ENCODE measurements at regions not wholly inside any gene's neighbourhood (a gene's known extent, or its start where the extent isn't known, plus 50 kb on each side); places are given as distances from the start of the nearest gene placed in this dataset.
"Not testable (repeated sequence)": the region's sequence is repeated elsewhere in the genome, so short reads cannot be mapped to it uniquely, and the experiment has no call there.

DNA sequence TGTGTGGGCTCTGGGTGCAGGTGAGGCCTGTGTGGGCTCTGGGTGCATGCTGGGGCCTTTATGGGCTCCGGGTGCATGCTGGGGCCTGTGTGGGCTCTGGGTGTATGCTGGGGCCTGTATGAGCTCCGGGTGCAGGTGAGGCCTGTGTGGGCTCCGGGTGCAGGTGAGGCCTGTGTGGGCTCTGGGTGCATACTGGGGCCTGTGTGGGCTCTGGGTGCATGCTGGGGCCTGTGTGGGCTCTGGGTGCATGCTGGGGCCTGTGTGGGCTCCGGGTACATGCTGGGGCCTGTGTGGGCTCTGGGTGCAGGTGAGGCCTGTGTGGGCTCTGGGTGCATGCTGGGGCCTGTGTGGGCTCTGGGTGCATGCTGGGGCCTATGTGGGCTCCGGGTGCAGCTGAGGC lies 80.5 kb upstream of the ACKR3 start:
- not testable (repeated sequence) for DNase-seq (ENCODE audit: low read depth in 2 of 3, low spot score in 1 of 3)

DNA sequence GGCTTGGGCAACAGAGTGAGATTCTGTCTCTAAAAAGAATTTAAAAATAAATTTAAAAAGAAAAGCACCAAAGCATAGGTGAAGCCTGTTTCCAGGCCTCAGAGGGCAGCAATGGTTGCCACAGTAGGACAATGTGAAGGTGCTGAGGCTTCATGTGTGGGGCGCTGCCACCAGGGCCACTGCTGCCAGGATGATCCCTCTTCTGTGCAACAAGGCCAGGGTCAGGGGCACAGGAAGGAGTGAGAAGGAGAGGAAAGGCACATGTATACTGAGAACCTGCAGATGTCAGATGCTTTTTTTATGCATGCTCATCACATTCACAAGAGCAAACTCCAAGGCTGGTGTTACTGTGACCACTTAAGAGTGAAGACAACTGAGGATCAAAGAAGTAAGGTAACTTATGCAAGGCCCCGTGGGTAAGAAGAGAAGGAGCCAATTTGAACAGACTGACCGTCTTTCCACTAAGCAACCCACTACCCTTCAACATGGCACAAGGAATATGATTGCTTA lies 79.7 kb upstream of the ACKR3 start:
- no peak for DNase-seq (ENCODE audit: low read depth in 2 of 3, low spot score in 1 of 3)

- no peak for DNase-seq (ENCODE audit: low read depth in 2 of 3, low spot score in 1 of 3)
Measured at GRCh38 chr2:236496340-236496739, 73.3 kb upstream of the ACKR3 start.

DNA sequence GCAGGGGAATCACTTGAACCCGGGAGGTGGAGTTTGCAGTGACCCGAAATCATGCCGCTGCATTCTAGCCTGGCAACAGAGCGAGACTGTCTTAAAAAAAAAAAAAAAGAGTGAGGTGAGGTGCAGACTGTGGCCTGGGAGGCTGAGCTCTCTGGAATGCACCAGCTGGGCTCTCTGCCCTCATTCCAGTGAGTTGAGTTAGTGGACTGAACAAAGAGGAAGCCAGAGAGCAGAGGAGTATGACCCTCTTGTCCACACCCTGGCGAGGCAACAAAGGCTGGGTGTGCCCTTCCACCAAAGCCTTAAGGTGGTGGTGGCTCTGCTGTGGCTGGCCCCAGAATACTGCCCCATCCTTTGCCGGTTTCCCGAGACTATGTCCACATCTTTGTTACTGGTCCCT lies 71.3 kb upstream of the ACKR3 start:
- no peak for DNase-seq (ENCODE audit: low read depth in 2 of 3, low spot score in 1 of 3)

DNA sequence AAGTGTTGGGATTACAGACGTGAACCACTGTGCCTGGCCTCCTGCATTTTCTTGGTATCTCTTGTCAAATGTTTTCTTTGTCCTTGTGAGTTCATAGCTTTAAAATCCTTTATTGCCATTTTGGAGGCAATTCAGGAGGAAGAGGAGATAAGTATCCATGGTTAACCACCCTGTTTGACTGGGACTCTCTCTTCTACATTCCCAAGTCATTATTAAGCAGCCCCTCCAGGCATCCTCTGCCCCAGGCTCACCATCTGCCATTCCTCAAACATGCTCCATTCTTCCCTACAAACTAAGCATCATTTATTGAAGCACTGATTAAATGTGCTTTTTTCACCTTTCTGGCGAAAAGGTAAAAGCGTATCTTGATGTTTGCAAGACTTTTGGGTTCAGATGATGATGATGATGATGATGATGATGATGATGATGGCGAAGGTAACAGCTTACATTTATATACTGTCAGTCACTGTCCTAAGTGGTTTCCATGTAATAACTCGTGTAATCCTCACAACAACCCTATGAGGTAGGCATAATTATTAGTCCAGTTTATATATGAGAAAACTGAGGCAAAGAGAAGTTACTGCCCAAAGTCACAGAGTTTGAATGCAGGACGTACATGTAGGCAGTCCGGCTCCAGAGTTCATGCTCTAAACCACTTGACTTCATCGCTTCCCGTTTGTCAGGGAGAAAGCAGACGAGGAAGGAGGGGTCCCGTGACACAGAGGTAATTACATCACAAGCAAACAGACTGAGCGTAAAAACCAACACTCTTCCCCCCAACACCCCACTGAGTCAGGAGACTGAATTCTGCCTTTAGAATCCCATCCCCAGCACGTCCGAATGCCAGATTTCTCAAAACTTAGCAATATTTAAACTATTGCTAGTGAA lies 69.7 kb upstream of the ACKR3 start:
- no peak for DNase-seq (ENCODE audit: low read depth in 2 of 3, low spot score in 1 of 3)

- DNase-seq (ENCODE audit: low read depth in 2 of 3, low spot score in 1 of 3): no peak
Measured at GRCh38 chr2:236501026-236501425, 68.6 kb upstream of the ACKR3 start.

DNA sequence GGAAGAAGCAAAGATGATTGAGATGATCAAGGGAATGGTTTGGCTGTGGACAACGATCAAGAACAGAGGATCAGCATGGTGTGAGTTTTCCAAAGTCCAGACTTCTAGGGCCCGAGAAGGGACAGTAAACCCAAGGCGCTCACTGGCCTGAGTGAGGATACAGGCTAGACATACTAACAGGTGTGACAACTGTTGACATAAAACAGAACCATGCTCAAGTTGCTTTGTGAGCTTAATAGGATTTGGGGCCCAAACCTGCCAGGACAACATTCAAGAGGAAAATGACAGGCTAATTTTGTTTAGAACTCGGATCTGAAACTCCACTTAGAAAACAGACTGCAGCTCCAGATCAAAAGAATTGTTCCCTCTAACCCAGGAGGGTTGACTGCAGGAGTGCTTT lies 68.1 kb upstream of the ACKR3 start:
- DNase-seq (ENCODE audit: low read depth in 2 of 3, low spot score in 1 of 3): no peak

DNA sequence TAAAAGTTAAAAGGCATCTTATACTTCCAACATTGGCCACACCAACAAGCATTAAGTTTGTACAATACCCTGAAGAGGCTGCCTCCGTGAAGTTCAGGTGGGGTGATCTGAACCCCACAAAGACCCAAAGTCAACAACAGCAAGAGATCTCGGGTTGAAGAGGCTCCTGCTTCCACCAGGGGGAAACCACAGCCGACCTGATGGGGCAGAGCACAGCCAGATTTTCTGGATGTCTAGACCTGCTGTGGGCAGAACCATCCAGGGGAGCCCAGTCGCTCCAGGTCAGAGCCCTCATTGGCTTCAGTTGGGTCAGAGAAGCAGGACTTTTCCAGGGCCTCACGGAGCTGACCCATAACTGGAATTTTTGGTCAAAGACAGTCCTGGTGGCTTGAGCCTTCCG lies 66.5 kb upstream of the ACKR3 start:
- DNase-seq (ENCODE audit: low read depth in 2 of 3, low spot score in 1 of 3): no peak

- DNase-seq (ENCODE audit: low read depth in 2 of 3, low spot score in 1 of 3): no peak
Measured at GRCh38 chr2:236503583-236503982, 66.0 kb upstream of the ACKR3 start.

- DNase-seq (ENCODE audit: low read depth in 2 of 3, low spot score in 1 of 3): no peak
Measured at GRCh38 chr2:236505041-236505440, 64.6 kb upstream of the ACKR3 start.

- no peak for DNase-seq (ENCODE audit: low read depth in 2 of 3, low spot score in 1 of 3)
Measured at GRCh38 chr2:236505648-236506047, 64.0 kb upstream of the ACKR3 start.

DNA sequence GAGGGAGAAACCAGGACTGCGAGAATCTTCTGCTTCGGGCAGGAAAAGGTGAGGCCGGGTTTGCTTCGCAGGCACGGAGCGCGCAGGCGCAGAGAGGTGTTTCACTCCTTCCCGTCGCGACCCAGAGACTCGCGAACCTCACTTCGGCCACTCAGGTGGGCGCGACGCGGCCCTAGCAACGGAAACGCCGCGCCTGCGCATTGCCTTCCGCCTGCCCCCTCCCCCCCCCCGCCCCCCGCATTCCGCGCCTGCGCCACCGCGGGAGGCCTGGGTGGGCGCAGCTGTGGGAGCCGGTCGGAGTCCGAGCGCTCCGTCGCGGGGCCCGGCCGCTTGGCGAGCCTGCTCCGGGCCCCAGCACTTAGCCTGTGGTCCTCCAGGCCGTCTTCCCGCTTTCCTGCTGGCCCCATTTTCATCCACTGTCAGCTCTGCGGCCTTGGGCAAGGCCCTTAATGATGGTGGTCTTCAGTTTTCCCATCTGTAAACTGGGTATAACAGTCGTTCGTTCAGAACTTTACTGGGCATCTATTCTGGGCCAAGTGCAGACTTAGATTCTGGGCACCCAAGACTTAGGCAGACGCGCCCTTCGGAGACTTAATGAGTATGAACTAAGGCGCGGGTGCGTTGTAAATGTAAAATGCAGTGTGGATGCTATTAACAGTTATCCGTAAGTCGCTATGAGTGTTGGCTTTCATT lies 62.1 kb upstream of the ACKR3 start:
- peak; percentile 16 to 33 (median 19) for DNase-seq (ENCODE audit: low read depth in 2 of 3, low spot score in 1 of 3)

DNA sequence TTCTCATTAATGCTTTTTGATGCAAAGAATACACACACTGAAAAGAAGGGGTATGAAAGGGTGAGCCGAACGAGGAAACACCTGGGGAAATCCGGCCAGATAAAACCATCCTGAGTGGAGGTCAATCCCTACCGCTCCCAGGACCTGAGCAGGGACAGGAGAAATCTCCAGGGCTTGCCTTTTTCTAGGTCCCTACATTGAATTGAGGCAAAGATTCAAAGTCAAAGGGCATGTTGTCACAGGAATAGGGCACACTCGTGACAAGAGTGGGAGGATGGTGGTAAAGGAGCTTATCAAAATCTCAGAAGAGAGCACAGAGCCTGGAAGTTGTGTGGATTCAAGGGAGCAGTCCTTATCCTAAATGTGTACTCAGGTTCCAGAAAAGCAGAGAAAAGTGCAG lies 61.2 kb upstream of the ACKR3 start:
- no peak for DNase-seq (ENCODE audit: low read depth in 2 of 3, low spot score in 1 of 3)

DNA sequence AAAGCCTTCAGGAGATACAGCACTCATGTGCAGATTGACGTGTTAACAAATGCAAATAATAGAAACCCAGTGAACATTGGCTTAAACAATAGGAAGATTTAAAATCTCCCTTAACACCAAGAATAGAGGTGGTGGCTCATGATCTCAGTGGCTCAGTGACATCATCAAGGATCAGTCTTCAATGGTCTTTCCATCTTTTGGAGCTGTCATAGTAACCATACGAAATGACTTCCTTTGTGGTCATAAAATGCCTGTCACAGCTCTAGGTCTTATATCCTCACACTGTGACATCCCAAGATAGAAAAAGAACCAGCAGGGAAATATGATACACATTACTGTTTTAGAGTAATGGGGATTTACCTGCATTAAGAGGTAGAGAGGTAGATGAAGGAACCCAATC lies 59.6 kb upstream of the ACKR3 start:
- DNase-seq (ENCODE audit: low read depth in 2 of 3, low spot score in 1 of 3): no peak

GRCh38 chr2:236511266-236511665 lies 58.4 kb upstream of the ACKR3 start:
- no peak for DNase-seq (ENCODE audit: low read depth in 2 of 3, low spot score in 1 of 3)

DNA sequence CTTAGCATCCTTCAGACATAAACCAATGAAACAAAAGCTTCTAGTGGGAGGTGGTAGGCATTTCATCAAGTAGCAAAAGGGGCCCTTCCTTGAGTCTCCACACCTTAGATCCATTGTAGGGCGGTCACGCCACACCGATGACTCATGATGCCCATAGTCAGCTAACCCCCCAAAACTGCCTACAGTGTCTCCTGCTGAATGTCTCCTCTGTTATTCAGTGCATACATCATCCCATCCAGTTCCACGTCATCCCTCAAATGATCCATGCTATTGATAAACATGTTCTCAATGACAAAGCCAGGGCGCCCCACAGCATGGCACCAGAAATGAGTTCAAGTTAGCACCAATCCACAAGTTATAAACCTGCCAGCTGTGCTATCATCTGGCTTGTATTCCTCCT lies 57.4 kb upstream of the ACKR3 start:
- no peak for DNase-seq (ENCODE audit: low read depth in 2 of 3, low spot score in 1 of 3)

DNA sequence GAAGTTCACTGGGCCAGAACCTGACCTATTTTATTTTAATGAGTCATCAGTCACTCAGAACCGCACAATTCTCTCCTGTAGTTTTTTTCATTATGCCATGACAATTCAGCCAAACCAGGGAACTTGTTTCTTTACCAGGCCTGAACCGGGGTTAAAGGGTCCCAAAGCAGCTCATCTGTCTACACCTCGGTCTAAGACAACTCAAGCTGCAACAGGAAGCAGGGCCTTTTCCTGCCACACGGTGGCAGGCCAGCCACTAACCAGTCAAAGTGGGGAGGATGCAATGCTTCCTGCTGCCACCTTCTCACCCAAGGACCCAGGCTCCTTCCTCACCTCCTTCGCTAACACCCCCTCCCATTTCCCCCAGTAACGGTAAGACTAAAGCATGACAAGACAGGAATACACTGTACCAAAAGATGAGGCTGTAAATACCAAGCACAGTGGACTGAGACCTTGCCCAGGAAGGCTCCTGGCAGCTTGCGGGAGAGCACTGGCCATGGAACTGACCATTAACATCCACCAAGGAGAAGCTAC lies 56.7 kb upstream of the ACKR3 start:
- peak; percentile 34 to 58 (median 51) for DNase-seq (ENCODE audit: low read depth in 2 of 3, low spot score in 1 of 3)

DNA sequence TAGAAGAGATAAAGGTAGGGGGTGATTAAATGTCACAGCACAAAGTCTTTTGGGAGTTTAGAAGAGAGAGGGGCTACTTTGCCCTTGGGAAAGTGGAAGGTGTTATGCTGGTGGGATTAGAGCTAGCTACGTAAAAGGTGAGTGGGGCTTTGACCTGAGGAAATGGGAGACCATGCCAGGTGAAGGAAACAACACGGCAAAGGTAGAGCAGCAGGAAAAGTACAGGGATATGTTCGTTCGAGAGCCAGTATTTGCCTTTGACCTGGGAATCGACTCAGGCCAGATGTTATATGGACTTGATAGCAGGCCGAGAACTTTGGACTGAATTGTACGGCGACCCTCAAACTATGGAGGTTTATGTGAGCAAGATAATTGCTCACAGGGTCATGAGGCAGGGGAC lies 55.7 kb upstream of the ACKR3 start:
- DNase-seq (ENCODE audit: low read depth in 2 of 3, low spot score in 1 of 3): no peak

- DNase-seq (ENCODE audit: low read depth in 2 of 3, low spot score in 1 of 3): no peak
Measured at GRCh38 chr2:236516708-236517107, 52.9 kb upstream of the ACKR3 start.

DNA sequence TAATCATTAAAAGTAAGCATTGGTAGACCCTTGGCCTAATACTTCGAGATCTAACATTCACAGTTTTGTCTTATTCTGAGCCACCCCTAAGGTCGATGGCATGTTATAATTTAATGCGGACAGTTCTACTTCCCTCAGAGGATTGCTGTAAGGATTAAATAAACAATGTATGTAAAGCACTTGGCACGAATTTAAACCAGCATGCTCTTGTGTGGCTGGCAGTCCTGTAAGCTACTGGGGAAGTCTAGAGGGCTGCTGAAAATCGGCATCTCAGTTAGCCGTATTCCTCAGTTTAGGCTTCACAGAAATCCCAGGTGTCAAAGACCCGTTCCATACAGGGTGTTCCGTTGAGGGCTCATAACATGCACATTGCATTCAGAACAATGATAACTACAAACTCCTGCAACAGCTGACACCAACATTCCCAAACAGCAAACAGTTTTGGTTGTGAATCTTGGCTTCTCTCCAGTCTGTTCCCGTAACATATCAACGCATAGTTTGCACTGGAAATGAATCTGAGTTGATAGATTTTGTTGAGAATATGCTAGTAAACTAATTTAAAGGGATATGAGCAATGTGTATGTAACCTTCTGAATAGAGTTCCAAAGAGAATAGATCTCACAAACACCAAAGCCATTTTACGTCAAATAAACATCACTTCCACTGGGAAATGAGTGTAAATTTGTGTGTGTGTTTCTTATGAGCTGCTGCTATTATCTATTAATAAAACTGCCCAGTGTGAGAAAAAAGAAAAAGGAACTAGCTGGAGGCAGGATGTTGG lies 52.2 kb upstream of the ACKR3 start:
- no peak for DNase-seq (ENCODE audit: low read depth in 2 of 3, low spot score in 1 of 3)
